ENCODE measurements at regions not wholly inside any gene's neighbourhood (a gene's known extent, or its start where the extent isn't known, plus 50 kb on each side); places are given as distances from the start of the nearest gene placed in this dataset.

- Histone ChIP-seq H2AFZ (ENCODE audit: low read length) (no peak overlapping the region), H3K4me2 (ENCODE audit: insufficient read depth in 1 of 2, low read depth in 2 of 2, low read length in 2 of 2) (no peak overlapping the region), H3K4ac (replicated peaks; ENCODE audit: insufficient read length, low read depth, low read length) (no peak overlapping the region), H3K56ac (replicated peaks; ENCODE audit: insufficient read length, low read depth, low read length) (no peak overlapping the region), H3K9ac (replicated peaks in 1 of 4; ENCODE audit: extremely low read depth in 1 of 4, low read depth in 3 of 4, low read length in 3 of 4) (no peak overlapping the region), H3K14ac (ENCODE audit: insufficient read length) (no peak overlapping the region), H3K18ac (ENCODE audit: extremely low read depth, low read length) (no peak overlapping the region), H3K23ac (ENCODE audit: insufficient read length) (no peak overlapping the region), H3K27me3 (replicated peaks in 1 of 4; ENCODE audit: control insufficient read depth in 3 of 4, extremely low read depth in 1 of 4, insufficient read depth in 3 of 4, low read length in 3 of 4) (no peaks in the 10 kb centered on the region), H2BK15ac (ENCODE audit: low read length) (no peak overlapping the region), H3K79me1 (ENCODE audit: low read depth, low read length) (no peaks in the 10 kb centered on the region), H3K23me2 (ENCODE audit: low read depth, low read length) (no peaks in the 10 kb centered on the region), H4K8ac (ENCODE audit: extremely low read depth, insufficient read depth, low read length) (no peak overlapping the region), H2BK12ac (ENCODE audit: low read depth, low read length) (no peak overlapping the region), H3K27ac (ENCODE audit: low read depth, low read length) (no peak overlapping the region), H2BK5ac (ENCODE audit: low read depth, low read length) (no peak overlapping the region), H3K79me2 (ENCODE audit: control insufficient read depth in 1 of 2, insufficient read depth in 2 of 2, low read length in 2 of 2) (no peaks in the 10 kb centered on the region), H3K36me3 (ENCODE audit: control insufficient read depth in 2 of 4, insufficient read depth in 4 of 4, low read length in 3 of 4) (no peaks in the 10 kb centered on the region), H4K5ac (ENCODE audit: insufficient read length, low read depth, low read length) (no peak overlapping the region), H3K9me3 (ENCODE audit: insufficient read depth in 2 of 2, low read depth in 1 of 2, low read length in 1 of 2) (no peaks in the 10 kb centered on the region), H2BK120ac (replicated peaks; ENCODE audit: low read depth, low read length) (no peak overlapping the region), H4K91ac (replicated peaks; ENCODE audit: insufficient read length, low read length) (no peak overlapping the region), H2AK5ac (ENCODE audit: low read depth, low read length) (no peak overlapping the region), H3K4me1 (replicated peaks in 1 of 4; ENCODE audit: control insufficient read depth in 3 of 4, insufficient read depth in 4 of 4, low read length in 3 of 4) (no peaks in the 10 kb centered on the region), H2BK20ac (ENCODE audit: low read length) (no peak overlapping the region), H3K4me3 (ENCODE audit: extremely low read depth in 1 of 4, insufficient read depth in 2 of 4, low read depth in 3 of 4, low read length in 4 of 4) (no peak overlapping the region), H4K20me1 (replicated peaks in 1 of 2; ENCODE audit: control insufficient read depth in 1 of 2, insufficient read depth in 2 of 2, low read length in 2 of 2) (no peaks in the 10 kb centered on the region)
- DNase-seq (ENCODE audit: low read depth in 1 of 2, low spot score in 2 of 2) (no peak), FAIRE-seq (no peak)
- POLR2A ChIA-PET (ENCODE audit: partially characterized antibody): no interaction called here
- WGBS, 2 experiments (ENCODE audit: extremely low coverage in 1 of 2, insufficient coverage in 1 of 2, insufficient read length in 1 of 2, insufficient replicate concordance in 2 of 2, low coverage in 1 of 2, low lambda C conversion rate in 2 of 2, missing lambda C conversion rate in 1 of 2): 88% methylated on average over 3 of the region's 3 CpGs; no CpG with 5 or more reads in 1 of the 2 experiments
- CTCF ChIA-PET (ENCODE audit: partially characterized antibody): no interaction called here
- TF ChIP-seq RNF2 (IDR thresholded peaks at IDR 0.05; ENCODE audit: borderline replicate concordance, low read depth, low read length, missing control alignments, poor library complexity, severe bottlenecking): no peak
- TF ChIP-seq POLR2A (IDR thresholded peaks at IDR 0.05; ENCODE audit: control extremely low read depth in 1 of 2, low read depth in 2 of 2, low read length in 2 of 2): no peak
- no peak for TF ChIP-seq MAX (IDR thresholded peaks at IDR 0.05)
- TF ChIP-seq RBBP5 (IDR thresholded peaks at IDR 0.05; ENCODE audit: borderline replicate concordance, low read depth, low read length): no peak
- TF ChIP-seq CBX8 (IDR thresholded peaks at IDR 0.05; ENCODE audit: borderline replicate concordance, low read depth, low read length): no peak
- no peak for TF ChIP-seq GABPA (IDR thresholded peaks at IDR 0.05; ENCODE audit: borderline replicate concordance, insufficient read depth, low read length)
- TF ChIP-seq YY1 (IDR thresholded peaks at IDR 0.05; ENCODE audit: low read depth, low read length): no peak
Measured at GRCh38 chr2:15705839-15706386, 114.2 kb downstream of the DDX1 start.
